ENCODE measurements at regions not wholly inside any gene's neighbourhood (a gene's known extent, or its start where the extent isn't known, plus 50 kb on each side); places are given as distances from the start of the nearest gene placed in this dataset.

DNA sequence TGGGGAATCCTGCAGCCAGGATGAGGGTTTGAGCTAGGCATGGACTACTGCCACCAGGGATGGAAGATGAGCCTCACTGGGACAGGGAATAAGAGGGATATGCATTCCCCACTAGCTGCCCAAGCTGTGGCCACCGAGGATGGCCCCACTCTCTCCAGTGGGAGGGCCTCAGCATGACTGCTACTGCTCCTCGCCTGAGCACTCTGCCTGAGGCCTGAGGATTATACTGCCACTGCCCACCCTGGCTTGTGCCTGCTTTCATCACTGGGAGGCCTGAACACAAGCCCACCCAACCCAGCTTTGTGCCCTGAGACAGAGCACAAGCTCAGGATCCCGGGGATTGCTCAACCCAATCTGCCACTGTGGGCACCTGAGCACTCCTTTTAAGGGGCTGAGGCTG lies 425.6 kb downstream of the RASEF start:
- no peak for ATAC-seq (ENCODE audit: insufficient read depth, low read depth)
- Histone ChIP-seq H3K4me1 (ENCODE audit: insufficient read depth, low read length) (no peaks in the 10 kb centered on the region), H3K9ac (ENCODE audit: low read depth, low read length) (no peak overlapping the region)

DNA sequence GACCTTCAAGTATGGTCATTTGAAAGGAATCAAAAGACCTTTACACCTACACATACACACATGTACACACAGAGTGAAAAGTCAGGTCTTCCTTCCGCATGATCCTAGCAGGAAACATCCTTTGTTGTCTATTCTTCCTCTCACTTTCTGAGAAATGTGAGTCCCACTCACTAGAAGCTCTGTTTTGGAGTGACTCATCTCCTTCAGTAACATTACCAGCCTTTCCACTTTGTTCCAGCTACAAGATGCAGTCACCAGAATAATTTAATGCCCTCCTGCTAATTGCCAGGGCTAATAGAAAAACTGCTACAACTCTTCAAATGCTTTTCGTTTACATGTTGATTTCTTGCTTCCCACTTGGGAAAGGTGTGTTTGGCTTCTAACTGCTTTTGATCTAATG lies 417.3 kb downstream of the RASEF start:
- DNase-seq, result no peak
- no peak for ATAC-seq (ENCODE audit: insufficient read depth, low read depth)
- no peak overlapping the region for H3K9ac ChIP-seq (ENCODE audit: low read depth, low read length)
- H3K79me2 ChIP-seq (ENCODE audit: insufficient read depth, low read length), result no peaks in the 10 kb centered on the region
- H3K9me3 ChIP-seq (ENCODE audit: insufficient read depth, low read length, severe bottlenecking), result no peaks in the 10 kb centered on the region
- H2AFZ ChIP-seq (ENCODE audit: low read depth, low read length), result no peak overlapping the region; the same call in 1 of the 2 replicates
- no peak overlapping the region for H3K4me2 ChIP-seq (ENCODE audit: insufficient read depth, low read length)
- H3K27ac ChIP-seq (ENCODE audit: low read length), result no peak overlapping the region
- H4K20me1 ChIP-seq (ENCODE audit: insufficient read depth, low read length), result no peaks in the 10 kb centered on the region
- TF ChIP-seq, protein P1, sequence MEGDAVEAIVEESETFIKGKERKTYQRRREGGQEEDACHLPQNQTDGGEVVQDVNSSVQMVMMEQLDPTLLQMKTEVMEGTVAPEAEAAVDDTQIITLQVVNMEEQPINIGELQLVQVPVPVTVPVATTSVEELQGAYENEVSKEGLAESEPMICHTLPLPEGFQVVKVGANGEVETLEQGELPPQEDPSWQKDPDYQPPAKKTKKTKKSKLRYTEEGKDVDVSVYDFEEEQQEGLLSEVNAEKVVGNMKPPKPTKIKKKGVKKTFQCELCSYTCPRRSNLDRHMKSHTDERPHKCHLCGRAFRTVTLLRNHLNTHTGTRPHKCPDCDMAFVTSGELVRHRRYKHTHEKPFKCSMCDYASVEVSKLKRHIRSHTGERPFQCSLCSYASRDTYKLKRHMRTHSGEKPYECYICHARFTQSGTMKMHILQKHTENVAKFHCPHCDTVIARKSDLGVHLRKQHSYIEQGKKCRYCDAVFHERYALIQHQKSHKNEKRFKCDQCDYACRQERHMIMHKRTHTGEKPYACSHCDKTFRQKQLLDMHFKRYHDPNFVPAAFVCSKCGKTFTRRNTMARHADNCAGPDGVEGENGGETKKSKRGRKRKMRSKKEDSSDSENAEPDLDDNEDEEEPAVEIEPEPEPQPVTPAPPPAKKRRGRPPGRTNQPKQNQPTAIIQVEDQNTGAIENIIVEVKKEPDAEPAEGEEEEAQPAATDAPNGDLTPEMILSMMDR (IDR thresholded peaks at IDR 0.05; ENCODE audit: borderline replicate concordance, extremely low read depth, low read length, poor library complexity, severe bottlenecking), result no peak
- no peak for TF ChIP-seq EZH2 (IDR thresholded peaks at IDR 0.05; ENCODE audit: borderline replicate concordance, low read depth, low read length, severe bottlenecking)
- H3K27me3 ChIP-seq (ENCODE audit: insufficient read depth, low read length, poor library complexity), result no peaks in the 10 kb centered on the region
- H3K36me3 ChIP-seq (ENCODE audit: insufficient read depth, low read length), result no peaks in the 10 kb centered on the region
- no peak overlapping the region for H3K4me3 ChIP-seq (ENCODE audit: low read depth in 1 of 2, low read length in 2 of 2)
- 0 out of 2 replicates have a peak, but pooled peaks cover 5% of the 10 kb centered on the region for H3K4me1 ChIP-seq (ENCODE audit: insufficient read depth, low read length)

More for the DNA sequence above, 425.6 kb downstream of the RASEF start:
- Histone ChIP-seq H3K27me3 (ENCODE audit: insufficient read depth, low read length, poor library complexity) (no peaks in the 10 kb centered on the region), H4K20me1 (ENCODE audit: insufficient read depth, low read length) (no peaks in the 10 kb centered on the region), H3K36me3 (ENCODE audit: insufficient read depth, low read length) (no peaks in the 10 kb centered on the region), H3K9me3 (ENCODE audit: insufficient read depth, low read length, severe bottlenecking) (no peaks in the 10 kb centered on the region), H3K27ac (ENCODE audit: low read length) (no peak overlapping the region), H2AFZ (ENCODE audit: low read depth, low read length) (no peak overlapping the region), H3K4me2 (ENCODE audit: insufficient read depth, low read length) (no peak overlapping the region), H3K4me3 (ENCODE audit: low read depth in 1 of 2, low read length in 2 of 2) (no peak overlapping the region), H3K79me2 (ENCODE audit: insufficient read depth, low read length) (no peaks in the 10 kb centered on the region)
- TF ChIP-seq, protein P1 (IDR thresholded peaks at IDR 0.05; ENCODE audit: borderline replicate concordance, extremely low read depth, low read length, poor library complexity, severe bottlenecking), result no peak
- TF ChIP-seq EZH2 (IDR thresholded peaks at IDR 0.05; ENCODE audit: borderline replicate concordance, low read depth, low read length, severe bottlenecking), result no peak
- no peak for DNase-seq

DNA sequence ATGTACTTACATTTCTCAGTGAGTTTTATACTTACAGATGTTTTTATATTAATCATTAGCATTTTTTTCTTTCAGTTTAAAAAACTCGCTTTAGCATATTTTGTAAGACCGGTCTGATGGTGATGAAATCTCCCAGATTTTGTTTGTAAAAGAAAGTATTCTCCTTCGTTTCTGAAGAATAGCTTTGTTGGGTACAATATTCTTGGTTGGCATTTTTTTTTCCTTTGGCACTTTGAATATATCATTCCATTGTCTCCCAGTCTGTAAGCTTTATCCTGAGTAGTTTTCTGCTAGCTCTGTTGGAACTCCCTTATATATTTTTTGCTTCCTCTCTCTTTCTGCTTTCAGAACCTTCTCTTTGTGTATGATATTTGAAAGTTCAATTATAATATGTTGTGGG lies 412.6 kb downstream of the RASEF start:
- H3K4me2 ChIP-seq (ENCODE audit: insufficient read depth, low read length), result no peak overlapping the region
- no peak overlapping the region for H3K4me3 ChIP-seq (ENCODE audit: low read depth in 1 of 2, low read length in 2 of 2)
- no peak overlapping the region for H3K27ac ChIP-seq (ENCODE audit: low read length)
- TF ChIP-seq, protein P1 (IDR thresholded peaks at IDR 0.05; ENCODE audit: borderline replicate concordance, extremely low read depth, low read length, poor library complexity, severe bottlenecking), result no peak
- no peak for TF ChIP-seq EZH2 (IDR thresholded peaks at IDR 0.05; ENCODE audit: borderline replicate concordance, low read depth, low read length, severe bottlenecking)
- DNase-seq, result no peak
- no peaks in the 10 kb centered on the region for H3K36me3 ChIP-seq (ENCODE audit: insufficient read depth, low read length)
- no peak overlapping the region for H2AFZ ChIP-seq (ENCODE audit: low read depth, low read length)
- no peaks in the 10 kb centered on the region for H4K20me1 ChIP-seq (ENCODE audit: insufficient read depth, low read length)
- no peak for ATAC-seq (ENCODE audit: insufficient read depth, low read depth)
- no peaks in the 10 kb centered on the region for H3K9me3 ChIP-seq (ENCODE audit: insufficient read depth, low read length, severe bottlenecking)
- H3K27me3 ChIP-seq (ENCODE audit: insufficient read depth, low read length, poor library complexity), result no peaks in the 10 kb centered on the region
- no peak overlapping the region for H3K9ac ChIP-seq (ENCODE audit: low read depth, low read length)
- H3K79me2 ChIP-seq (ENCODE audit: insufficient read depth, low read length), result no peaks in the 10 kb centered on the region
- H3K4me1 ChIP-seq (ENCODE audit: insufficient read depth, low read length), result 0 out of 2 replicates have a peak, but pooled peaks cover 5% of the 10 kb centered on the region

DNA sequence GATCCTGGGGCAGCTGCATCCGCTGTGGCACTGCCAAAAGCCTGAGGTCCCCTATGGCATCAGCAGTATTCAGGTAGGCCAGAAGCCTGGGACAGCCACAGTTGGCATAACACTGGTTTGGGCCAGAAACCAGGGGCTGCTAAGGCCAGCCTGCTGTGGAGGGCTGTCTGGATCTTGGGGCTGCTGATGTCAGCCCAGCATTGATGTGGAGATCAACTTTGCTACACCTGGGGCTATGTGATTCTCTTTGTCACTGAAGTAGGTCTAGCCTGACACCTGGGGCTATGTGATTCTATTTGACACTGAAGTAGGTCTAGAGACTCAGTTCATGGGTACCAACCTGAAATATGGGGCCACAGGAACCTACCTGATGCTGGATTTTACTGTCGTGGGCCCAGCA lies 411.5 kb downstream of the RASEF start:
- Histone ChIP-seq H3K36me3 (ENCODE audit: insufficient read depth, low read length) (no peaks in the 10 kb centered on the region), H3K4me1 (ENCODE audit: insufficient read depth, low read length) (no peaks in the 10 kb centered on the region), H3K9me3 (ENCODE audit: insufficient read depth, low read length, severe bottlenecking) (no peaks in the 10 kb centered on the region), H3K27me3 (ENCODE audit: insufficient read depth, low read length, poor library complexity) (no peaks in the 10 kb centered on the region), H3K9ac (ENCODE audit: low read depth, low read length) (no peak overlapping the region), H3K27ac (ENCODE audit: low read length) (no peak overlapping the region), H3K4me3 (ENCODE audit: low read depth in 1 of 2, low read length in 2 of 2) (no peak overlapping the region), H2AFZ (ENCODE audit: low read depth, low read length) (no peak overlapping the region), H3K4me2 (ENCODE audit: insufficient read depth, low read length) (no peak overlapping the region), H3K79me2 (ENCODE audit: insufficient read depth, low read length) (no peaks in the 10 kb centered on the region), H4K20me1 (ENCODE audit: insufficient read depth, low read length) (no peaks in the 10 kb centered on the region)
- DNase-seq, result no peak
- ATAC-seq (ENCODE audit: insufficient read depth, low read depth), result no peak
- no peak for TF ChIP-seq EZH2 (IDR thresholded peaks at IDR 0.05; ENCODE audit: borderline replicate concordance, low read depth, low read length, severe bottlenecking)
- TF ChIP-seq, protein P1 (IDR thresholded peaks at IDR 0.05; ENCODE audit: borderline replicate concordance, extremely low read depth, low read length, poor library complexity, severe bottlenecking), result no peak
